Motor neuron (in vitro differentiated cells): ENCODE measurements at regions not wholly inside any gene's neighbourhood (a gene's known extent, or its start where the extent isn't known, plus 50 kb on each side); places are given as distances from the start of the nearest gene placed in this dataset.

Experiments used
- ATAC-seq, 8 experiments: fragments of 200-7000 bp; cut with Tn5 transposase; replicated peaks in 6 of 8; 2 replicates each; pipeline ENCODE4 v1.8.0; 2021; ENCODE audit warnings: mild to moderate bottlenecking in 8 of 8, moderate library complexity in 8 of 8
- H3K27ac ChIP-seq, 2 donors: fragments of 250-450 bp; sonication (Bioruptor Pico); 2 replicates each; pipeline ENCODE4 v1.9.0; 2021; ENCODE audit warnings: antibody characterized with exemption in 2 of 2, mild to moderate bottlenecking in 2 of 2, moderate library complexity in 1 of 2
- H3K4me1 ChIP-seq, 2 donors: fragments of 250-450 bp; sonication (Bioruptor Pico); replicated peaks in 1 of 2; 2 replicates each; pipeline ENCODE4 v1.6.1; 2021; ENCODE audit warnings: antibody characterized with exemption in 2 of 2, mild to moderate bottlenecking in 2 of 2, moderate library complexity in 1 of 2
- H3K4me3 ChIP-seq, 5 donors: fragments of 250-450 bp; sonication (Bioruptor Pico); 2 replicates each; pipeline ENCODE4 v1.9.0; 2021; ENCODE audit warnings: antibody characterized with exemption in 5 of 5, mild to moderate bottlenecking in 5 of 5, moderate library complexity in 4 of 5
- WGBS, 10 experiments: fragments of 450-650 bp; shearing (Covaris generic); methylation state at CpG; one replicate each; pipeline ENCODE4 v1.0.0; 2022; 5-methylcytosine and 5-hydroxymethylcytosine counted together
- in situ Hi-C, 9 experiments: fragments of 400-800 bp; cut with MboI; loops; one replicate each; pipeline ENCODE4 v1.15.0; 2021; ENCODE audit warnings: low sequenced_read_pairs in 9 of 9, low pct_unique_long_range_greater_than_20kb in 2 of 9; ENCODE audit not compliant: unreplicated experiment in 9 of 9

- 33 to 85% (median 69%) methylated on average over 2 of the region's 2 CpGs; no CpG with 5 or more reads in 2 of the 10 experiments for WGBS, 10 experiments
- Histone ChIP-seq H3K4me3 (no peak overlapping the region), H3K27ac (no peak overlapping the region), H3K4me1 (no peaks in the 10 kb centered on the region)
- in situ Hi-C loops: no loop called here
- peak in 1 of 8 experiments; percentile 15 for ATAC-seq
Observed at GRCh38 chr3:147799601-147800000, 390.4 kb downstream of the ZIC1 start.

- WGBS, 10 experiments: 71 to 100% (median 100%) methylated on average over 1 of the region's 1 CpG; no CpG with 5 or more reads in 3 of the 10 experiments
- H3K4me3 ChIP-seq: no peak overlapping the region
- no peak for ATAC-seq
- in situ Hi-C loops: no loop called here
- H3K4me1 ChIP-seq: peaks cover 0 to 4% of the 10 kb centered on the region in 2 donors
- no peak overlapping the region for H3K27ac ChIP-seq
Observed at GRCh38 chr3:147807776-147808175, 398.6 kb downstream of the ZIC1 start.

- Histone ChIP-seq H3K27ac (no peak overlapping the region), H3K4me3 (no peak overlapping the region), H3K4me1 (peaks cover 0 to 4% of the 10 kb centered on the region in 2 donors)
- WGBS, 10 experiments: 11 to 100% (median 80%) methylated on average over 1 of the region's 1 CpG; no CpG with 5 or more reads in 1 of the 10 experiments
- in situ Hi-C loops: no loop called here
- no peak for ATAC-seq
Observed at GRCh38 chr3:147809206-147809605, 400.0 kb downstream of the ZIC1 start.

DNA sequence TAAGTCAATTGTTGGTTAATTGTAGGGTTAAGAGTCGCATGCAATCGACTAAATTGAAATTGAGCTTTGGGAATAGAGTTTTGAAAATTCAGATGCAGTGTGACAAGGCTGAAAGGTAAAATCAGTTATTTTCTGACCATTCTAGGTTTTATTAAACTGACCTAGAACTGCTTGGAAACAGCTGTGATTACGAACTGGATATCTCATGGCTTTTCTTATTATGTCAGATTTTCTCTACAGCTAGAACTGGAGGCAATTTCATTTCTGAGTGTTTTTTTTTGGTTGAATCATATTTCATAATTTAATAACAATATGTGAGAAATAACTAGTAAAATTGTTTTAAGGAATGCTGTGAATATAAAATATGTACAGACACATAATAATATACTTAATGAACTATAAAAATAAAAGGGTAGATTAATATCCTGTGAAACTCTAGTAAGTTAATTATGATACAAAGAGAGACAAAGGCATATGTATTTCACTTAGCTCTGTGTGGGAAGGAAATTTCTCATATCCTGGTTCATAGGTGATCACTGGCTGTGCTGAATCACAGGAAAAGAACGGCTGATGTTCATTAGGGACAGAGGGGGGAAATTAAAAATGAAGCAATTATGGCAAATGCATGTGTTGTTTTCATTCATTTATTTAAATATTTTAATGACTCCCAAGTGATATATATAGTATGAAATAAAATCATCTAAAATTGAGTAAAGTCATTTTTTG is 403.2 kb downstream of the ZIC1 start:
- peaks cover 0 to 4% of the 10 kb centered on the region in 2 donors for H3K4me1 ChIP-seq
- no peak overlapping the region for H3K27ac ChIP-seq
- no peak overlapping the region for H3K4me3 ChIP-seq
- WGBS, 10 experiments: 74 to 100% (median 95%) methylated on average over 1 to 4 of the region's 4 CpGs
- no peak for ATAC-seq
- in situ Hi-C loops: no loop called here

DNA sequence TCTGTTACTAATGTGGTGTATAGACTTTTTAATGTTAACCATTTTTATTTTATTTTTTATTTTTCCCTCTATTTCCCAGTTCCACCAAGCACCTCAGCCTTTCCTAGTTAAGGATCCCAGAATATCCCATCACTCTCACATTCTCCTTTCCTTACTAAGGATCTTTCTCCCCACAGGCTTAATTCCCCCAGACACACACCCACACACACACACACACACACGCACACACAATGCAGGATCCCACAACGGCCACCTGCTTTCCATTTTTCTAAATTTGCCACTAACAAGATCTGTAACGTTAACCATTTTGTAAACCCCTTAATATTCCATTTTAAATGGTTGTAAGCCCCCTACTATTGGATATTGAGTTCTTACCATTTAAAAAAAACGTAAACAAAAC is 404.1 kb downstream of the ZIC1 start:
- no peak for ATAC-seq
- no peak overlapping the region for H3K27ac ChIP-seq
- H3K4me3 ChIP-seq: no peak overlapping the region
- WGBS, 10 experiments: 33 to 100% (median 70%) methylated on average over 1 to 4 of the region's 4 CpGs
- in situ Hi-C loops: no loop called here
- peaks cover 0 to 4% of the 10 kb centered on the region in 2 donors for H3K4me1 ChIP-seq

- in situ Hi-C loops: no loop called here
- Histone ChIP-seq H3K4me3 (no peak overlapping the region), H3K4me1 (no peaks in the 10 kb centered on the region), H3K27ac (no peak overlapping the region)
- WGBS, 10 experiments: 0 to 100% (median 77%) methylated on average over 1 to 6 of the region's 6 CpGs; no CpG with 5 or more reads in 1 of the 10 experiments
- ATAC-seq: peak in 4 of 8 experiments; percentile 9 to 100 (median 96)
Observed at GRCh38 chr3:147816752-147817151, 407.6 kb downstream of the ZIC1 start.

DNA sequence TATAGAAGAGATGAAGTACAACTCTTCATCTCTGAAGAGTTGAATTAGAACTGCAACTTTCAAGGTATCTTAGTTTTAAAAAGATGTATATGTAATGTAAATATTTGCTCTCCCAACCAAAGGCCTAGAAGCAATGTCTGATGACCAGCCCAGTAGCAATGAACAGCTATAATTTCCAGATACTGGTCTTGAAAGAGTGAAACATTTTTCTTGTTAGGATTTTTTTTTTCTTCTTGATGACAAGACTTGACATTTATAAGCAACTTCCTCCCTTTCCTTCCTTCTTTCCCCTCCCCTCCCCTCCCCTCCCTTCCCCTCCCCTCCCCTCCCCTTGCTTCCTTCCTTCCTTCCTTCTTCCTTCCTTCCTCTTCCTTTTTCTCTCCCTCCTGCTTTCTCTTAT is 423.4 kb downstream of the ZIC1 start:
- no peak overlapping the region for H3K27ac ChIP-seq
- ATAC-seq: no peak
- no peaks in the 10 kb centered on the region for H3K4me1 ChIP-seq
- no peak overlapping the region for H3K4me3 ChIP-seq
- in situ Hi-C loops: no loop called here

- peak in 2 of 8 experiments; percentile 45 to 86 for ATAC-seq
- Histone ChIP-seq H3K27ac (no peak overlapping the region), H3K4me1 (no peaks in the 10 kb centered on the region), H3K4me3 (no peak overlapping the region)
- in situ Hi-C loops: no loop called here
Observed at GRCh38 chr3:147836330-147836729, 427.2 kb downstream of the ZIC1 start.

GRCh38 chr3:147838652-147839051 is 429.5 kb downstream of the ZIC1 start:
- 14 to 100% (median 85%) methylated on average over 2 of the region's 2 CpGs; no CpG with 5 or more reads in 3 of the 10 experiments for WGBS, 10 experiments
- H3K4me1 ChIP-seq: no peaks in the 10 kb centered on the region
- no peak overlapping the region for H3K27ac ChIP-seq
- no peak overlapping the region for H3K4me3 ChIP-seq
- in situ Hi-C loops: no loop called here
- ATAC-seq: peak in 2 of 8 experiments; percentile 32 to 36

DNA sequence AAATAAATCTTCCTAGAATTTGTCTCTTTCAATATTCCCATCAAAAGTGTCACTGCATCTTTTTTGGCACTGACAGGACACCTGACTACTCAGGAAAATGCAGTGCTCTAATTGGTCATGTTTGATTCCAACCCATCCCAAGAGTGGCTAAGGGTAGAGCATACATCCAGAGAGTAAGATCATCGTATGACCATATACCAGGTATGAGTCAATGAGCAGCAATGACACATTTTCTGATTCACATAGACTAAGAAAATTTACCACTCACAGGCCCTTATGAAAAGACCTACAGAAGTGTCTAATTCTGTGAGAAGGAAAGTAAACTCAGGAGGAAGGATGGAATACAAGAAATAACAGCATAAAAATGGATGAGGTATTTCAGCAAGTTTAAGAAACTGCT is 434.2 kb downstream of the ZIC1 start:
- in situ Hi-C loops: no loop called here

GRCh38 chr3:147846293-147846692 is 437.1 kb downstream of the ZIC1 start:
- peak in 1 of 8 experiments; percentile 91 for ATAC-seq
- in situ Hi-C loops: no loop called here
- H3K4me1 ChIP-seq: no peaks in the 10 kb centered on the region
- 29 to 100% (median 91%) methylated on average over 1 to 4 of the region's 4 CpGs for WGBS, 10 experiments
- no peak overlapping the region for H3K27ac ChIP-seq
- H3K4me3 ChIP-seq: no peak overlapping the region

More for the DNA sequence above, 434.2 kb downstream of the ZIC1 start:
- Histone ChIP-seq H3K4me3 (no peak overlapping the region), H3K4me1 (no peaks in the 10 kb centered on the region), H3K27ac (no peak overlapping the region)
- no peak for ATAC-seq
- WGBS, 10 experiments: 13 to 100% (median 50%) methylated on average over 1 of the region's 1 CpG; no CpG with 5 or more reads in 7 of the 10 experiments

DNA sequence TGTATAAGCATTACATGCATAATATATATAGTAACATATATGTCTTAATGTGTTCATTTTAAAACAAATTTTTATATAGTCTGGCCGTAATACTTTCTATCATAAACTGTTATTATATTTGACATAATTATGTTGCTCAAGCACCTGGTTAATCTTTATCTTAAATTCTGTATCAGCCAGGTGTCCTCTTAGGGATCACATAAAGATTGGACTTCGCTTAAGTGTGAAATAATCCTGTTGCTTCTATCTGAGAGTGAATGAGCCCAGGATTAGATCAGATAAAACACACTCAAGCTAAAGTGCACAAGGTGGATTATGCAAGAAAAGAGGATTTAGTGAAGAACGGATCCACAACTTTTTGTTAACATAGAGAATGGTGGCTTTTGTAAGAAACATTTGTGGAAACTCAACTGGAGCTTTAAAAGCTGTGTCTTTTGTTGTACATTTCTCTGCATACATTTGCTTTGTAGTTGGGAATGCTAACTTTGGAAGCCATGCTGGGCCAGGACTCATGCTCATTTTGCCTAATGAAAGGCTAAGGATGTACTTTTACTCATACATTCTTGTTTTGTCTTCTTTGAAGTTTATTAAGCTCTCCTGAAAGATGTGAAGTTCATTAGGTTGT is 437.8 kb downstream of the ZIC1 start:
- WGBS, 10 experiments: 51 to 90% (median 72%) methylated on average over 2 to 3 of the region's 3 CpGs; no CpG with 5 or more reads in 3 of the 10 experiments
- Histone ChIP-seq H3K4me1 (no peaks in the 10 kb centered on the region), H3K27ac (no peak overlapping the region), H3K4me3 (no peak overlapping the region)
- no peak for ATAC-seq
- in situ Hi-C loops: no loop called here

DNA sequence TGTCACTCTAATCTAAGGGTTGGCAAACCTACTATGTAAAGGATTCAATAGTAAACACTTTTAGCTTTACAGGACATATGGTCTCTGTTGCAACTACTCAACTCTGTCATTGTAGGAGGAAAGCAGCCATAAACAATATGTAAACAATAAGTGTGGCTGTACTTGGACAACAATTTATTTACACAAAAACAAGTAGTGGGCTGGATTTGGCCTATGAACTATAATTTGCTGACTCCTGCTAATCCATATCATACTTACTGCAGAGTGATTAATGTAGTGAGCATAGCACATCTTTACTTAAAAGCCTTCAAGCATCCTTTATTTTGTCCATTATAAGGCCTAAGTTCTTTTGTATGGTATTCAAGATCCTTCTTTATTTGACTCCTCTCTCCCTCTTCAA is 441.9 kb downstream of the ZIC1 start:
- no peak overlapping the region for H3K27ac ChIP-seq
- H3K4me1 ChIP-seq: no peaks in the 10 kb centered on the region
- in situ Hi-C loops: no loop called here
- no peak for ATAC-seq
- no peak overlapping the region for H3K4me3 ChIP-seq

GRCh38 chr3:147854542-147854941 is 445.4 kb downstream of the ZIC1 start:
- Histone ChIP-seq H3K27ac (no peak overlapping the region), H3K4me1 (no peaks in the 10 kb centered on the region), H3K4me3 (no peak overlapping the region)
- ATAC-seq: no peak
- 64 to 100% (median 95%) methylated on average over 1 to 4 of the region's 4 CpGs for WGBS, 10 experiments
- in situ Hi-C loops: no loop called here
